ENCODE measurements at regions not wholly inside any gene's neighbourhood (a gene's known extent, or its start where the extent isn't known, plus 50 kb on each side); places are given as distances from the start of the nearest gene placed in this dataset.

DNA sequence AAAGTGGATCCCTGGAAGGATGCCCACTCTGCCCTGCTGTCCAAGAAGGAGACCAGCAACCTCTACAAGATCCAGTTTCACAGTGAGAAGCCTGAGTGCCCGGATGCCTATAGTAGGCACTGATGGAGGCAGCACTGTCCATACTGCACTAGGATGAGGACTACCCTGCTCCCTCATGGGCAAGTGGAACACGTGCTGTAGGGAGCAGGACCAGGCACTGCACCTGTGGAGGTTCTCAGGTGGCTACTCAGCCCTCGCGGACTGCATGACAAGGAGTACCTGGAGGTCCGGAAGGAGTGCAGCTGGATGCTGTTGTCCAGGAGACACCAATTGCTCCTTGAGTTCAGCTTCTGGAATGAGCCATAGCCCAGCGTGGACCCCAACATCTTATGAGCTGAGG is 146.1 kb upstream of the NLRP1 start:
- Histone ChIP-seq H3K36me3 (ENCODE audit: insufficient read depth, low read length) (no peaks in the 10 kb centered on the region), H3K79me2 (ENCODE audit: insufficient read depth, low read length) (no peaks in the 10 kb centered on the region), H4K20me1 (ENCODE audit: insufficient read depth, low read length) (no peaks in the 10 kb centered on the region), H3K4me2 (ENCODE audit: insufficient read depth, low read length) (no peak overlapping the region), H3K27ac (ENCODE audit: low read depth, low read length) (no peak overlapping the region), H3K27me3 (ENCODE audit: insufficient read depth, low read length) (peaks cover 10% of the 10 kb centered on the region), H2AFZ (ENCODE audit: low read length) (no peak overlapping the region), H3K4me1 (ENCODE audit: insufficient read depth, low read length) (no peaks in the 10 kb centered on the region), H3K9me3 (ENCODE audit: low read depth, low read length) (no peaks in the 10 kb centered on the region), H3K4me3 (ENCODE audit: insufficient read depth, low read length) (no peak overlapping the region)
- no peak for DNase-seq (ENCODE audit: insufficient read length, low spot score, missing footprints)
- TF ChIP-seq CTCF (IDR thresholded peaks at IDR 0.05; ENCODE audit: extremely low read depth, low read depth, low read length): no peak

- peaks cover 9% of the 10 kb centered on the region for H3K27me3 ChIP-seq (ENCODE audit: insufficient read depth, low read length)
- H2AFZ ChIP-seq (ENCODE audit: low read length): no peak overlapping the region
- H3K36me3 ChIP-seq (ENCODE audit: insufficient read depth, low read length): no peaks in the 10 kb centered on the region
- no peak for DNase-seq (ENCODE audit: insufficient read length, low spot score, missing footprints)
- H3K4me2 ChIP-seq (ENCODE audit: insufficient read depth, low read length): no peak overlapping the region
- H3K27ac ChIP-seq (ENCODE audit: low read depth, low read length): no peak overlapping the region
- no peaks in the 10 kb centered on the region for H3K79me2 ChIP-seq (ENCODE audit: insufficient read depth, low read length)
- no peak overlapping the region for H3K4me3 ChIP-seq (ENCODE audit: insufficient read depth, low read length)
- H3K4me1 ChIP-seq (ENCODE audit: insufficient read depth, low read length): no peaks in the 10 kb centered on the region
- no peaks in the 10 kb centered on the region for H4K20me1 ChIP-seq (ENCODE audit: insufficient read depth, low read length)
- no peaks in the 10 kb centered on the region for H3K9me3 ChIP-seq (ENCODE audit: low read depth, low read length)
- TF ChIP-seq CTCF (IDR thresholded peaks at IDR 0.05; ENCODE audit: extremely low read depth, low read depth, low read length): no peak
Observed at GRCh38 chr17:5740937-5741336, 156.6 kb upstream of the NLRP1 start.

DNA sequence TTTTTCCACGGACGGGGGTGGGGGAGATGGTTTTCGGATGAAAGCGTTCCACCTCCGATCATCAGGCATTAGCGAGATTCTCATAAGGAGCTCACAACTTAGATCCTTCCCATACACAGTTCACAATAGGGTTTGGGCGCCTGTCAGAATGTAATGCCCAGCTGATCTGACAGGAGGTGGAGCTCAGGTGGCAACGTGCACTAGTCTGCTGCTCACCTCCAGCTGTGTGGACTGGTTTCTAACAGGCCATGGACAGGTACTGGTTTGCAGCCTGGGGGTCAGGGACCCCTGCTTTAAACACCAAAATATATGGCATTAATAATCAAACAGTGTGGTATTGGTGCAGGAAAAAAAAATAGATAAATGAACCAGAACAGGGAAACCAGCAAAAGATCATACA is 157.5 kb upstream of the NLRP1 start:
- Histone ChIP-seq H3K27ac (ENCODE audit: low read depth, low read length) (no peak overlapping the region), H4K20me1 (ENCODE audit: insufficient read depth, low read length) (no peaks in the 10 kb centered on the region), H3K4me3 (ENCODE audit: insufficient read depth, low read length) (no peak overlapping the region), H3K4me2 (ENCODE audit: insufficient read depth, low read length) (no peak overlapping the region), H2AFZ (ENCODE audit: low read length) (no peak overlapping the region), H3K36me3 (ENCODE audit: insufficient read depth, low read length) (no peaks in the 10 kb centered on the region), H3K27me3 (ENCODE audit: insufficient read depth, low read length) (peaks cover 9% of the 10 kb centered on the region), H3K9me3 (ENCODE audit: low read depth, low read length) (no peaks in the 10 kb centered on the region), H3K79me2 (ENCODE audit: insufficient read depth, low read length) (no peaks in the 10 kb centered on the region), H3K4me1 (ENCODE audit: insufficient read depth, low read length) (no peaks in the 10 kb centered on the region)
- no peak for TF ChIP-seq CTCF (IDR thresholded peaks at IDR 0.05; ENCODE audit: extremely low read depth, low read depth, low read length)
- no peak for DNase-seq (ENCODE audit: insufficient read length, low spot score, missing footprints)

DNA sequence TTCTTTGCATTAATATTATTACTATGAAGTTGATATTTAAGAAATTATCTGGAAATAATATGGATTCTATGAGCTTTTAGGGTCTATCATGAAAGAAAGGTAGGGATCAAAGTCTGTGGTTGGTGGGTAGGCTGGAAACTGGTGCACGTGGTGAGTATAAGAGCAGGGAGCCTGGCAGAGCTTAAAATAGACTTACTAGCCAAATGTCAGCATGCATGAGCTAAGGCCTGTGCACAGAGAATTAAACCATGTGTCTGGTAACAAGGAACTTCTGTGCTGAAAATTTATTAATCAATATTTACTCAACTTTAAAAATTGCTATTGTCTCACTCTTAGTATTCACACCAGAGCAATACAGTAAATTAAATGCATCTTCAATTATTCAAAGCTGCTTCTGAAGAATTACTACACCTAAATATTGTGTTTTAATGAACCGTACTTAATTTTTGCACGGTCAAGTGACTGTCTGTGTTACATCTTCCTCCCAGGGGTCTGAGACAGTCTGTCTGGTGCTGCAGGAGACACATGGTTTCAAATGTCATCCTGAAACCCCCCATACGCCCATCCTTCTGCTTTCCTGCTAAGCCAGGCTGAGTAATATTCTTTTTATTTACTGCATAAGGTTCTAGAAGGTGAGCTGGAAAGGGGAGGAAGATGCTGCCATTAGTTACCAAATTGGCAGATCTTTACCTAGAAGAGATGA is 161.0 kb upstream of the NLRP1 start:
- Histone ChIP-seq H3K4me2 (ENCODE audit: insufficient read depth, low read length) (no peak overlapping the region), H3K9me3 (ENCODE audit: low read depth, low read length) (no peaks in the 10 kb centered on the region), H3K4me3 (ENCODE audit: insufficient read depth, low read length) (no peak overlapping the region), H3K36me3 (ENCODE audit: insufficient read depth, low read length) (no peaks in the 10 kb centered on the region), H3K4me1 (ENCODE audit: insufficient read depth, low read length) (no peaks in the 10 kb centered on the region), H2AFZ (ENCODE audit: low read length) (no peak overlapping the region), H3K27ac (ENCODE audit: low read depth, low read length) (no peak overlapping the region), H4K20me1 (ENCODE audit: insufficient read depth, low read length) (no peaks in the 10 kb centered on the region), H3K79me2 (ENCODE audit: insufficient read depth, low read length) (no peaks in the 10 kb centered on the region), H3K27me3 (ENCODE audit: insufficient read depth, low read length) (peaks cover 16% of the 10 kb centered on the region)
- DNase-seq (ENCODE audit: insufficient read length, low spot score, missing footprints): no peak
- no peak for TF ChIP-seq CTCF (IDR thresholded peaks at IDR 0.05; ENCODE audit: extremely low read depth, low read depth, low read length)

All from osteoblast (primary cell).